RWPE1 (cell line): ENCODE measurements at regions not wholly inside any gene's neighbourhood (a gene's known extent, or its start where the extent isn't known, plus 50 kb on each side); places are given as distances from the start of the nearest gene placed in this dataset.

Experiments used
- CTCF ChIA-PET: fragments of 350-600 bp; sonication (Branson Sonifier 250); formaldehyde crosslinking; extraction: SDS; loops from one replicate; lab custom pipeline; 2021; lab: Yijun Ruan, JAX
- POLR2A ChIA-PET: fragments of 400-600 bp; formaldehyde crosslinking; extraction: SDS; loops from one replicate; lab custom pipeline; 2020; ENCODE audit warnings: antibody characterized with exemption; ENCODE audit not compliant: low non-redundant PET; lab: Yijun Ruan, JAX
- DNase-seq: peaks from one replicate; pipeline ENCODE4 v3.0.0; 2012; ENCODE audit warnings: low spot score
- H3K27ac ChIP-seq: fragments of 450-650 bp; 2 replicates; pipeline ENCODE4 v1.5.1; 2017
- TF ChIP-seq, protein P1 (sequence below): fragments of 450-650 bp; conservative IDR thresholded peaks from 2 replicates; pipeline ENCODE4 v1.5.1; 2017; ENCODE audit warnings: low read depth, mild to moderate bottlenecking

DNA sequence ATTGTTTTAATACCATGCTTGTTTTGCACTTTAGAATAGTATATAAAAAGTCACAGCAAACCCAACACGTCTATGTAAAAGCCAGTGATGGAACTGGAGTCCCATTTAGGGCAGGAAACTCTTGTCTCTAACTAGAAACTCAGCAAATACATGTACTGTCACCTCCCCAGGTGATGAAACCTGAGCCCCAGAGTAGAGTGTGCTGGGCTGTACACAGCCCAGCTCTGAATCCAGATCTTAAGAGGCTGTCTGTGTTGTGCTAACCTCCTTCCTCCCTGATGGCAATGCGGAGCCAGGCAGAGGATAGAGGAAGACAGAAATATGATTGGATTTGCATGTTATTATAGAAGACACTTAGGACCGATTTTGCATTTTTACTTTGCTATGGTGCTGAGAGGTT is 317.5 kb upstream of the TRIB2 start:
- TF ChIP-seq, protein P1, sequence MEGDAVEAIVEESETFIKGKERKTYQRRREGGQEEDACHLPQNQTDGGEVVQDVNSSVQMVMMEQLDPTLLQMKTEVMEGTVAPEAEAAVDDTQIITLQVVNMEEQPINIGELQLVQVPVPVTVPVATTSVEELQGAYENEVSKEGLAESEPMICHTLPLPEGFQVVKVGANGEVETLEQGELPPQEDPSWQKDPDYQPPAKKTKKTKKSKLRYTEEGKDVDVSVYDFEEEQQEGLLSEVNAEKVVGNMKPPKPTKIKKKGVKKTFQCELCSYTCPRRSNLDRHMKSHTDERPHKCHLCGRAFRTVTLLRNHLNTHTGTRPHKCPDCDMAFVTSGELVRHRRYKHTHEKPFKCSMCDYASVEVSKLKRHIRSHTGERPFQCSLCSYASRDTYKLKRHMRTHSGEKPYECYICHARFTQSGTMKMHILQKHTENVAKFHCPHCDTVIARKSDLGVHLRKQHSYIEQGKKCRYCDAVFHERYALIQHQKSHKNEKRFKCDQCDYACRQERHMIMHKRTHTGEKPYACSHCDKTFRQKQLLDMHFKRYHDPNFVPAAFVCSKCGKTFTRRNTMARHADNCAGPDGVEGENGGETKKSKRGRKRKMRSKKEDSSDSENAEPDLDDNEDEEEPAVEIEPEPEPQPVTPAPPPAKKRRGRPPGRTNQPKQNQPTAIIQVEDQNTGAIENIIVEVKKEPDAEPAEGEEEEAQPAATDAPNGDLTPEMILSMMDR = no peak
- POLR2A ChIA-PET = no interaction called here
- CTCF ChIA-PET = no interaction called here
- H3K27ac ChIP-seq = no peak overlapping the region
- no peak for DNase-seq

DNA sequence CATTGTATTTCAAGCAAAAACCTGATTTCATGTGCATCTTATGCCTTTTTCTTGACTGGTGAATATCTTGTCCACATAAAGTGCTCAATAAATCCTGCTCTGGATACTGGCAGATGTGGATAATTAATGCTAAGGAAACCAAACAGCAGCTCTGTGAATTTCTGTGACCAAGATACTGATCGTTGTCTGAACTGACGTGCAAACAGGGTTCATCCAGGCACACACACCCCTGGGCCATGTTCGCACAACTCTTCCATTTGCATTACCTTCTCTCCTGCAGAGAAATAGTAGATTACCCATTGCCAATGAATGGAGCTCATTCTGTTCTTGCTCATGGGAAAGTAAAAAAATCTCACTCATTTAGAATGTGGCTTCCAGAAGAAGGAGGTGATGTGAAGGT is 316.2 kb upstream of the TRIB2 start:
- POLR2A ChIA-PET = no interaction called here
- DNase-seq = no peak
- no peak overlapping the region for H3K27ac ChIP-seq
- CTCF ChIA-PET = no interaction called here
- TF ChIP-seq, protein P1 = no peak

DNA sequence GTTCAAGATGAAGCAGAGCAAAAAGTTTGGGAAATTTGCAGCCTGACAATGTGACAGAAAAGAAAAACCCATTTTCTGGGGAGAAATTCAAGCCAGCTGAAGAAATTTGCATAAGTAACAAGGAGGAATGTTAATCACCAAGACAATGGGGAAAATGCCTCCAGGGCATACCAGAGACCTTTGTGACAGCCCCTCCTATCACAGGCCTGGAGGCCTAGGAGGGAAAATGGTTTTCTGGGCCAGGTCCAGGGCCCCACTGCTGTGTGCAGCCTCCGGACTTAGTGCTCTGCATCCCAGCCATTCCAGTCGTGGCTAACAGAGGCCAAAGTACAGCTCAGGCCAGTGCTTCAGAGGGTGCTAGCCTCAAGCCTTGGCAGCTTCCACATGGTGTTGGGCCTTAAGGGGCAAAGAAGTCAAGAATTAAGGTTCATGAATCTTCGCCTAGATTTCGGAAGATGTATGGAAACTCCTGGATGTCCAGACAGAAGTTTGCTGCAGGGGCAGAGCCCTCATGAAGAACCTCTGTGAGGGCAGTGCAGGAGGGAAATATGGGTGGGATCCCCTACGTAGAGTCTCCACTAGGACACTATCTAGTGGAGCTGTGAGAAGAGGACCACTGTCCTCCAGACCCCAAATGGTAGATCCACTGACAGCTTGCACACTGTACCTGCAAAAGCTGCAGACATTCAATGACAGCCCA is 314.1 kb upstream of the TRIB2 start:
- no peak for DNase-seq
- TF ChIP-seq, protein P1 = no peak
- H3K27ac ChIP-seq = no peak overlapping the region
- POLR2A ChIA-PET = no interaction called here
- CTCF ChIA-PET = no interaction called here

DNA sequence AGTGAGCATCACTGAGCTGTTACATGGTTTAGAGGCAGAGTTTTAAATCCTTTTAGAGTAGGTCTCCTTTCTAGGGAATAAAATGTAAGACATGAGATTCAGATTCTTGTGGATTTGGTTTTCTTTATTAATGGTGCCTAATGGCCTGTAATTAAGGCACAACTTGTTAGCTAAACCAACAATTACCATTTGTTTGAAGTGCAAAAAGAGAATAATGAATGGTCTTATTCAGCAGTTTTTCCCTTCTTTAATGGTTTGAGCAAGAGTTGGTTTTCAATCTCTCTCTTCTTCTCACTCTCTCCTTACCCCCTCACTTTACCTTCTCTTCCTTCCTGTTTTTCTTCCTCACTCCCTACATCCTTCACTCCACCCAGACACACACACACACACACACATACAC is 312.2 kb upstream of the TRIB2 start:
- TF ChIP-seq, protein P1 = no peak
- ChIA-PET CTCF (no interaction called here), POLR2A (no interaction called here)
- H3K27ac ChIP-seq = no peak overlapping the region
- no peak for DNase-seq

DNA sequence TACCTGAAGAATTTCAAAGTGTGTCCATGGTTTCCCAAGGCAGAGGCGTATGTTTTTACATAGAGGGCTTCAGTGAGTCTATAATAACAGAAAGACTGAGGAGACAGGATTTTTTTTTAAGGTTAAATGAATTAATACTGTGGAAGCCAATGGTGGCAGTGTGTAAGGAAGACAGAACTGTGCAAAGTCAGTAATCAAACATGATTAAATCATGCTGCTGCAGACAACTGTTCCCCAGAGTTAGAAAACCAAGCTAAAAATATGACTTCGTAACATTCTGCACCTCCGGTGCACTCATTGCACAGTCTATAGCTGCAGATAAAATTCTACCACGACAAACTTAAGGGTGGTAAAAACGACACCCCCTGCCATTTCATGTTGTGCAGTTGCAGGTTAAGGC is 309.6 kb upstream of the TRIB2 start:
- POLR2A ChIA-PET = no interaction called here
- H3K27ac ChIP-seq = no peak overlapping the region
- TF ChIP-seq, protein P1 = no peak
- no peak for DNase-seq
- CTCF ChIA-PET = interaction anchor here (0.6 kb wide), 2 partner anchors 75 to 103 kb away, joined by 3 to 4 read pairs; no protein-coding TSS in a partner anchor

DNA sequence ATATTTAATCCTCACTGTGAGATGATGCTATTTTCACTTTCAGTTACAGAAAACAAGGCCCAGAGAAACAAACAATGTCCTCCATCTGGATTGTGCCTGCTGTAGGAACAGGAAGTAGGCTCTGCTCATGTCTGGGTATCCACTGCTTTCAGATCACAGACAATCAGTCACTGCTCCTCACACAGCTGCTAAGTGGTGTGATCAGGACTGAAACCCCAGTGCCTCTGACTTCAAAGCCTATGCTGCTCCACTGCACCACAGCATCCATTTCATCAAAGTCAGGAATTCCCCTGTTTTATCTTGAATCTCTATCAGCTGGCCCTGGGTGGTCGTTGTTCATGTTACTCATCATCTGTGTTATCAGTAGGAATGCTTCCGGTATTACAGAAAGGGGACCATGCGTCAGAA is 303.8 kb upstream of the TRIB2 start:
- no peak for DNase-seq
- no peak overlapping the region for H3K27ac ChIP-seq
- TF ChIP-seq, protein P1 = no peak
- POLR2A ChIA-PET = no interaction called here
- CTCF ChIA-PET = interaction anchor here (0.7 kb wide), 1 partner anchor 389 kb away, joined by 3 read pairs; no protein-coding TSS in a partner anchor
